IMR-90 (cell line): ENCODE measurements at regions not wholly inside any gene's neighbourhood (a gene's known extent, or its start where the extent isn't known, plus 50 kb on each side); places are given as distances from the start of the nearest gene placed in this dataset.

Experiments used
- CEBPB ChIP-seq: IDR thresholded peaks from 2 replicates; pipeline ENCODE4 v1.6.1; 2012; ENCODE audit warnings: low read depth, low read length, improper control_type of control experiment
- MAFK ChIP-seq: IDR thresholded peaks from 2 replicates; pipeline ENCODE4 v1.6.1; 2012; ENCODE audit warnings: low read depth, low read length, improper control_type of control experiment
- POLR2A ChIP-seq: IDR thresholded peaks from 2 replicates; pipeline ENCODE4 v1.6.1; 2012; ENCODE audit warnings: mild to moderate bottlenecking, low read depth, low read length
- SMC3 ChIP-seq: fragments of 150-350 bp; IDR thresholded peaks from 2 replicates; pipeline ENCODE4 v1.6.1; 2016; ENCODE audit warnings: low read depth, mild to moderate bottlenecking, antibody characterized with exemption, low read length, moderate library complexity
- TF ChIP-seq, protein P1 (sequence below): conservative IDR thresholded peaks from 2 replicates; pipeline ENCODE4 v1.5.1; 2012; ENCODE audit warnings: mild to moderate bottlenecking, low read depth, low read length, improper control_type of control experiment
- TF ChIP-seq, protein P2 (sequence below): fragments of 150-350 bp; IDR thresholded peaks from 2 replicates; pipeline ENCODE4 v1.6.1; 2016; ENCODE audit warnings: low read depth, mild to moderate bottlenecking, low read length, moderate library complexity, borderline replicate concordance

DNA sequence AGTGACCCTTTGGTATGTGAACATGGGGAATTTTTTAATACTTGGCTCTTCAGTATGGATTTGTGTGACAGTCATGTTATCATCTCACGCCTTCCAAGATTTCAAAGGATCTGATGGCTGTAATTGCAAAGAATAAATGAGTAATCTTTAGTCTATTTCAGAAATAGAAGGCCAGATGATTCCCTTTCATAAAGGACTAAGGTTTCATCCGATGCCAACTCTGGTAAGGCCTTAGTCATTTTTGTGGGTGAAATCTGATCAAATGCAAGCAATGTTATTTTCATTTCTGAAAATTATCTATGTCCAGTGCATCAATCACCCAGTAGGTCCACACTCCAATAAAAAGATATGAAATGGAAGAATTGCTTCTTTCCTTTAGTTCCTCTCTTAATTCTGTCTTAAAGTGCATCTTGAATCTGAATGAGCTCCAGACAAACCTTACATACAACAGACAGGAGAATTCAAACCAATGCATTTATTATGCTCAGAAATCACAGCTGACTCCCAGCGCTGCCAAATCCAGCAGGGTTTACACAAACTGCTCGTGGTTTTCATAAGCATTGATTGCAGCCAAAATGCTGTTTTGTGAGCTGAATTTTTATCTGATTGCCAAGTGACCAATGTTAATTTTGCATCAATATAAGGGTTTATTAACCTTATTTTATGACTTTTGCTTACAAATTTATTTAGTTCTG lies 565.2 kb upstream of the MARCKS start:
- TF ChIP-seq, protein P1, sequence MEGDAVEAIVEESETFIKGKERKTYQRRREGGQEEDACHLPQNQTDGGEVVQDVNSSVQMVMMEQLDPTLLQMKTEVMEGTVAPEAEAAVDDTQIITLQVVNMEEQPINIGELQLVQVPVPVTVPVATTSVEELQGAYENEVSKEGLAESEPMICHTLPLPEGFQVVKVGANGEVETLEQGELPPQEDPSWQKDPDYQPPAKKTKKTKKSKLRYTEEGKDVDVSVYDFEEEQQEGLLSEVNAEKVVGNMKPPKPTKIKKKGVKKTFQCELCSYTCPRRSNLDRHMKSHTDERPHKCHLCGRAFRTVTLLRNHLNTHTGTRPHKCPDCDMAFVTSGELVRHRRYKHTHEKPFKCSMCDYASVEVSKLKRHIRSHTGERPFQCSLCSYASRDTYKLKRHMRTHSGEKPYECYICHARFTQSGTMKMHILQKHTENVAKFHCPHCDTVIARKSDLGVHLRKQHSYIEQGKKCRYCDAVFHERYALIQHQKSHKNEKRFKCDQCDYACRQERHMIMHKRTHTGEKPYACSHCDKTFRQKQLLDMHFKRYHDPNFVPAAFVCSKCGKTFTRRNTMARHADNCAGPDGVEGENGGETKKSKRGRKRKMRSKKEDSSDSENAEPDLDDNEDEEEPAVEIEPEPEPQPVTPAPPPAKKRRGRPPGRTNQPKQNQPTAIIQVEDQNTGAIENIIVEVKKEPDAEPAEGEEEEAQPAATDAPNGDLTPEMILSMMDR: no peak
- TF ChIP-seq CEBPB (no peak), SMC3 (no peak), POLR2A (no peak), MAFK (no peak)
- TF ChIP-seq, protein P2, sequence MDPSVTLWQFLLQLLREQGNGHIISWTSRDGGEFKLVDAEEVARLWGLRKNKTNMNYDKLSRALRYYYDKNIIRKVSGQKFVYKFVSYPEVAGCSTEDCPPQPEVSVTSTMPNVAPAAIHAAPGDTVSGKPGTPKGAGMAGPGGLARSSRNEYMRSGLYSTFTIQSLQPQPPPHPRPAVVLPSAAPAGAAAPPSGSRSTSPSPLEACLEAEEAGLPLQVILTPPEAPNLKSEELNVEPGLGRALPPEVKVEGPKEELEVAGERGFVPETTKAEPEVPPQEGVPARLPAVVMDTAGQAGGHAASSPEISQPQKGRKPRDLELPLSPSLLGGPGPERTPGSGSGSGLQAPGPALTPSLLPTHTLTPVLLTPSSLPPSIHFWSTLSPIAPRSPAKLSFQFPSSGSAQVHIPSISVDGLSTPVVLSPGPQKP: no peak
